ENCODE measurements at regions not wholly inside any gene's neighbourhood (a gene's known extent, or its start where the extent isn't known, plus 50 kb on each side); places are given as distances from the start of the nearest gene placed in this dataset.

DNA sequence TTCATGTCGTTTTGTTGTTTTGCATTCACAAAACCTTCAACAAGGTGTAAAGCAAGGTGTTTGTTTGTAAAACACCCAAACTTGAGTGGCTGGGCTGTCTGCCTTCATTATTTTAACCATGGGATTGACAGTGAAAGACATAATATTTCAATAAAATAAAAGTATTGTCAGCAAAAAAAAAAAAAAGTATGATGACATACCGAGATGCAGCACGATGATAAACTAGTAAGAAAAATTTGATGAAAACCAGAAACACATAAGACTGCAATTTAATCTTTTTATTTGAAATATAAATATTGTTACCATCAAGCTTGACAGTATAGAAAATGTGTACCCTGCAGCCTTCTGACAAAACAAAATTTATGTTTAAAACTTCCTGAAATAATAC, 419.3 kb upstream of the DYNLRB2 start:
- WGBS, 2 donors = 62 to 64% methylated on average over 3 of the region's 3 CpGs
- DNase-seq (ENCODE audit: low spot score in 2 of 2) = no peak
- Histone ChIP-seq H3K27ac (no peak overlapping the region), H3K9me3 (no peaks in the 10 kb centered on the region), H3K36me3 (no peaks in the 10 kb centered on the region), H3K4me3 (no peak overlapping the region), H3K4me1 (peaks cover 0 to 16% (median 0%) of the 10 kb centered on the region in 4 donors), H3K27me3 (no peaks in the 10 kb centered on the region)
- TF ChIP-seq POLR2A (IDR thresholded peaks at IDR 0.05) (no peak), EP300 (IDR thresholded peaks at IDR 0.05) (no peak)
- TF ChIP-seq, protein P1, sequence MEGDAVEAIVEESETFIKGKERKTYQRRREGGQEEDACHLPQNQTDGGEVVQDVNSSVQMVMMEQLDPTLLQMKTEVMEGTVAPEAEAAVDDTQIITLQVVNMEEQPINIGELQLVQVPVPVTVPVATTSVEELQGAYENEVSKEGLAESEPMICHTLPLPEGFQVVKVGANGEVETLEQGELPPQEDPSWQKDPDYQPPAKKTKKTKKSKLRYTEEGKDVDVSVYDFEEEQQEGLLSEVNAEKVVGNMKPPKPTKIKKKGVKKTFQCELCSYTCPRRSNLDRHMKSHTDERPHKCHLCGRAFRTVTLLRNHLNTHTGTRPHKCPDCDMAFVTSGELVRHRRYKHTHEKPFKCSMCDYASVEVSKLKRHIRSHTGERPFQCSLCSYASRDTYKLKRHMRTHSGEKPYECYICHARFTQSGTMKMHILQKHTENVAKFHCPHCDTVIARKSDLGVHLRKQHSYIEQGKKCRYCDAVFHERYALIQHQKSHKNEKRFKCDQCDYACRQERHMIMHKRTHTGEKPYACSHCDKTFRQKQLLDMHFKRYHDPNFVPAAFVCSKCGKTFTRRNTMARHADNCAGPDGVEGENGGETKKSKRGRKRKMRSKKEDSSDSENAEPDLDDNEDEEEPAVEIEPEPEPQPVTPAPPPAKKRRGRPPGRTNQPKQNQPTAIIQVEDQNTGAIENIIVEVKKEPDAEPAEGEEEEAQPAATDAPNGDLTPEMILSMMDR (IDR thresholded peaks at IDR 0.05) = no peak

DNA sequence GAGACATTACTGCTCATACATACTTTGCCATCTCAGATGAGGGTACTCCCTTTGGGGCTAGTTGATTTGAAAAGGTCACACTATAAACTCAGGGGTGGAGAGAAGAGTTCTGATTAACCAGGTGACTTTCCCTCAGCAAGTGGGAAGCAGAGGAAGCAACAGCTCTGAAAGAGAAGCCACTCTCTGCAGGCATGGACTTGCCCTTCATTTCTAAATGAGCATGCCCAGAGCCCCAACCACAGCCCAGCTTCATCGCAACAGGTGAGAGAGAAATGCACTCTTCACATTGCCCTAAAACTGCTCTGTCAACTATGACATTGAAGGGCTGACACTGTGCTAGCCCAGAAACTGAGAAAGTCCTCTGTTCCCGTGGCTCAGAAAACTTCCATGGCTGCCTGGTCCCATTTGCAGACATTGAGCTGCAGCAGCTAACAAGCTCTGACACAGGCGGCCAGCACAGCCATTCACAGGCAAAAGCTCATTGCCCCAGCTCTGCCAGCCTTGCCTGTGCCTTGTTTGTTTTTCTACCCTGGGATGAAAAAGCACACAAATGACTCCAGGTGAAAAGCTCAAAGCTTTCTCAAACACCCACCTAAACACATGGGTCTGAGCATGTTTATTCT, 419.8 kb upstream of the DYNLRB2 start:
- TF ChIP-seq POLR2A (IDR thresholded peaks at IDR 0.05) (no peak), EP300 (IDR thresholded peaks at IDR 0.05) (no peak)
- TF ChIP-seq, protein P1 (IDR thresholded peaks at IDR 0.05) = no peak
- H3K9me3 ChIP-seq = no peaks in the 10 kb centered on the region
- H3K4me3 ChIP-seq = no peak overlapping the region
- no peak for DNase-seq (ENCODE audit: low spot score in 2 of 2)
- peaks cover 0 to 16% (median 0%) of the 10 kb centered on the region in 4 donors for H3K4me1 ChIP-seq
- no peaks in the 10 kb centered on the region for H3K27me3 ChIP-seq
- H3K36me3 ChIP-seq = no peaks in the 10 kb centered on the region
- H3K27ac ChIP-seq = no peak overlapping the region
- 73 to 92% methylated on average over 3 of the region's 3 CpGs for WGBS, 2 donors

DNA sequence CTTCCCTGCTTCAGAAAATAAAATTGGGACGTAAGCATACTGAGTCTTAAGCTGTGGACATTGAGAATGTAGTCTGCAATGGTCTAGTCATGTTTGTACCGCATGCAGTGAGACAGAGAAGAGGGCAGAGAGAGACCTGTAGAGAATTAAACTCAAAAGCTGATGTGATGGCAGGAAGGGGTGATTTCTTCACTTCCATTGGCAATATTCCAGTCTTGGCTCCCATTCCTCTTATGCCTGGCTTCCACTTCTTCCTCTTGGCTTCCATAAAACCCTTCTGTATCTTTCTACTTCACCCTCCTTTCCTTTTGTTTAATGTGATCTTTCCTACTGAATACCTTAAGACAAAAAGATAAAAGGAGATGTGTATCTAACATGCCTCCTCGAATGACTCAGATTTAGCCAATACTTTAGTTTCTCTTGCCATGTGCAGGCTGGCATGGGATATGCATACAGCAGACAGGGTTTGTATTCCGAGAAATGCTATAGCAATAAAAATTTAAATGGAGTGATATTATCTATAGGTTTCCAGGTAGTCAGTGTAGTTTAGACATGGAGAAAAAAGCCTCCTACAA, 423.1 kb upstream of the DYNLRB2 start:
- Histone ChIP-seq H3K9me3 (no peaks in the 10 kb centered on the region), H3K4me1 (peaks cover 0 to 8% (median 0%) of the 10 kb centered on the region in 4 donors), H3K27ac (no peak overlapping the region), H3K4me3 (no peak overlapping the region), H3K27me3 (no peaks in the 10 kb centered on the region), H3K36me3 (no peaks in the 10 kb centered on the region)
- no peak for TF ChIP-seq EP300 (IDR thresholded peaks at IDR 0.05)
- TF ChIP-seq, protein P1 (IDR thresholded peaks at IDR 0.05) = no peak
- no peak for DNase-seq (ENCODE audit: low spot score in 2 of 2)
- 93% methylated on average over 4 of the region's 4 CpGs for WGBS, 2 donors

DNA sequence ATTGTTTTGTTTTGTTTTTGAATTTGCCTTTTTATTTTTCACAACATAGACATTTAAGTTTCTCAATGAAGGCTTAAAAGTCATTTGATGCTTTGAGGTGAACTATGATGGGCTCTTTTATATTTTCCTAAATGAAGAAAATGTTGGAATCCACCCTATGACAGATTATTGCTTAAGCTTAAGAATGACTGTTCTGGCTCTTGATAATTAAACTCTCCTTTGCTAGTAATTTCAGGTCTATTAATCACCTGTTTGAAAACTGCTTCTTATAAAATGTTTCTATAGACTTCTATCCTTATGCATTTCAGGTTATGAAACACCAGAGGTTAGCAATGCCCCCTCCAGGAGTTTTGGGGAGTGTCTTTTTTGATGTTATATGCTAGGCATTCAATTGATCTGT, 424.1 kb upstream of the DYNLRB2 start:
- H3K27me3 ChIP-seq = no peaks in the 10 kb centered on the region
- H3K4me1 ChIP-seq = no peaks in the 10 kb centered on the region
- H3K9me3 ChIP-seq = no peaks in the 10 kb centered on the region
- H3K4me3 ChIP-seq = no peak overlapping the region
- H3K27ac ChIP-seq = no peak overlapping the region
- H3K36me3 ChIP-seq = no peaks in the 10 kb centered on the region
- no peak for DNase-seq (ENCODE audit: low spot score in 2 of 2)
- TF ChIP-seq POLR2A (IDR thresholded peaks at IDR 0.05) (no peak), EP300 (IDR thresholded peaks at IDR 0.05) (no peak)
- TF ChIP-seq, protein P1 (IDR thresholded peaks at IDR 0.05) = no peak

DNA sequence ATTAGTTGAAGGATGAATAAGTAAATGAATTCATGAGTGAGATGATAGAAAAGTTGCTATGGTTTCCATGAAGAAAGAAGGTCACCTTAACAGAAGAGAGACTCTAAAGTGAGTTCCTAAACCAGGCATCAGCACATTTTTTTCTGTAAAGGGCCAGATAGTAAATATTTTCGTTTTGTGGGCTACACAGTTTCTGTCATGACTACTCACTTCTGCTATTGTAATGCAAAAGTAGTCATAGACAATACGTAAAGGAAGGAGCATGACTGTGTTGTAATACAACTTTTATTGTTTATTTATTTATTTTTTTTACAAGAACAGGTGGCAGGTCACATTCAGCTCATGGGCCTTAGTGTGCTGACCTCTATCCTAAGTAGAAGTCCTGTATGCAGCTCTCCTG, 426.1 kb upstream of the DYNLRB2 start:
- no peak overlapping the region for H3K27ac ChIP-seq
- H3K27me3 ChIP-seq = no peaks in the 10 kb centered on the region
- 69 to 74% methylated on average over 2 of the region's 2 CpGs for WGBS, 2 donors
- no peak for DNase-seq (ENCODE audit: low spot score in 2 of 2)
- no peaks in the 10 kb centered on the region for H3K9me3 ChIP-seq
- no peak overlapping the region for H3K4me3 ChIP-seq
- TF ChIP-seq, protein P1 (IDR thresholded peaks at IDR 0.05) = no peak
- TF ChIP-seq EP300 (IDR thresholded peaks at IDR 0.05) = no peak
- TF ChIP-seq POLR2A (IDR thresholded peaks at IDR 0.05) = no peak
- H3K4me1 ChIP-seq = no peaks in the 10 kb centered on the region
- no peaks in the 10 kb centered on the region for H3K36me3 ChIP-seq
